Retinal pigment epithelial cell (primary cell): ENCODE measurements at regions not wholly inside any gene's neighbourhood (a gene's known extent, or its start where the extent isn't known, plus 50 kb on each side); places are given as distances from the start of the nearest gene placed in this dataset.

Experiments used
- DNase-seq: peaks from one replicate; pipeline ENCODE4 v3.0.0-alpha.2; 2010; ENCODE audit warnings: low read depth
- H3K4me3 ChIP-seq: 2 replicates; pipeline ENCODE4 v1.5.1; 2011; ENCODE audit warnings: mild to moderate bottlenecking, low read length, control low read depth, moderate library complexity
- CTCF ChIP-seq: conservative IDR thresholded peaks from 2 replicates; pipeline ENCODE4 v1.5.1; 2011; ENCODE audit warnings: low read depth, low read length, control low read depth, inconsistent platforms

- H3K4me3 ChIP-seq = no peak overlapping the region
- no peak for TF ChIP-seq CTCF
- no peak for DNase-seq
These were observed 947.1 kb downstream of the TFAP2A start for GRCh38 chr6:9467741-9468140.

- no peak for TF ChIP-seq CTCF
- no peak overlapping the region for H3K4me3 ChIP-seq
- no peak for DNase-seq
These were observed 950.3 kb downstream of the TFAP2A start for GRCh38 chr6:9464583-9464982.

- H3K4me3 ChIP-seq = no peak overlapping the region
- TF ChIP-seq CTCF = no peak
- DNase-seq = no peak
These were observed 951.6 kb downstream of the TFAP2A start for GRCh38 chr6:9463311-9463710.

GRCh38 chr6:9461188-9461587 is 953.7 kb downstream of the TFAP2A start:
- no peak overlapping the region for H3K4me3 ChIP-seq
- no peak for DNase-seq
- no peak for TF ChIP-seq CTCF

- H3K4me3 ChIP-seq = no peak overlapping the region
- DNase-seq = no peak
- TF ChIP-seq CTCF = no peak
These were observed 956.5 kb downstream of the TFAP2A start for GRCh38 chr6:9458424-9458823.

- no peak for TF ChIP-seq CTCF
These were observed 958.8 kb downstream of the TFAP2A start for GRCh38 chr6:9455864-9456658.

GRCh38 chr6:9439621-9440330 is 975.1 kb downstream of the TFAP2A start:
- no peak for DNase-seq
- TF ChIP-seq CTCF = no peak
- H3K4me3 ChIP-seq = no peak overlapping the region

More at GRCh38 chr6:9455864-9456658, 958.8 kb downstream of the TFAP2A start:
- DNase-seq = no peak
- no peak overlapping the region for H3K4me3 ChIP-seq
